MM.1S (cell line): ENCODE measurements at regions not wholly inside any gene's neighbourhood (a gene's known extent, or its start where the extent isn't known, plus 50 kb on each side); places are given as distances from the start of the nearest gene placed in this dataset.

Experiments
- DNase-seq: peaks from one replicate; pipeline ENCODE4 v3.0.0-alpha.2; 2015
- H2AFZ ChIP-seq: fragments of 300-600 bp; sonication (generic); 2 replicates; pipeline ENCODE4 v1.6.0; 2016; ENCODE audit warnings: antibody characterized with exemption, low read length
- H3F3A ChIP-seq: fragments of 300-600 bp; sonication (generic); 2 replicates; pipeline ENCODE4 v1.6.1; 2016; ENCODE audit warnings: mild to moderate bottlenecking, antibody characterized with exemption, low read length, moderate library complexity, mixed read lengths; ENCODE audit not compliant: insufficient read depth
- H3K27ac ChIP-seq: fragments of 300-600 bp; sonication (generic); 2 replicates; pipeline ENCODE4 v1.5.1; 2016; ENCODE audit warnings: mild to moderate bottlenecking, low read length
- H3K27me3 ChIP-seq: fragments of 300-600 bp; sonication (generic); replicated peaks from 2 replicates; pipeline ENCODE4 v1.6.0; 2016; ENCODE audit warnings: low read length; ENCODE audit not compliant: insufficient read depth
- H3K36me3 ChIP-seq: fragments of 300-600 bp; sonication (generic); replicated peaks from 2 replicates; pipeline ENCODE4 v1.6.1; 2016; ENCODE audit warnings: mild to moderate bottlenecking, low read length, mixed read lengths; ENCODE audit not compliant: insufficient read depth
- H3K4me1 ChIP-seq: fragments of 300-600 bp; sonication (generic); 2 replicates; pipeline ENCODE4 v1.6.1; 2016; ENCODE audit warnings: low read length, mixed read lengths
- H3K4me2 ChIP-seq: fragments of 300-600 bp; sonication (generic); 2 replicates; pipeline ENCODE4 v1.6.0; 2016; ENCODE audit warnings: low read depth, low read length
- H3K4me3 ChIP-seq: fragments of 300-600 bp; sonication (generic); 2 replicates; pipeline ENCODE4 v1.5.1; 2016; ENCODE audit warnings: low read length, mixed read lengths
- H3K79me2 ChIP-seq: fragments of 300-600 bp; sonication (generic); 2 replicates; pipeline ENCODE4 v1.6.1; 2016; ENCODE audit warnings: mixed run types, low read length, mixed read lengths
- H3K9ac ChIP-seq: fragments of 300-600 bp; sonication (generic); 2 replicates; pipeline ENCODE4 v1.6.1; 2016; ENCODE audit warnings: low read length, mixed read lengths
- H3K9me2 ChIP-seq: fragments of 300-600 bp; sonication (generic); replicated peaks from 2 replicates; pipeline ENCODE4 v1.6.1; 2016; ENCODE audit warnings: mild to moderate bottlenecking, low read length, mixed read lengths; ENCODE audit not compliant: insufficient read depth
- H3K9me3 ChIP-seq: fragments of 300-600 bp; sonication (generic); replicated peaks from 2 replicates; pipeline ENCODE4 v1.6.1; 2016; ENCODE audit warnings: mild to moderate bottlenecking, low read length, mixed read lengths; ENCODE audit not compliant: insufficient read depth
- H4K20me1 ChIP-seq: fragments of 300-600 bp; sonication (generic); 2 replicates; pipeline ENCODE4 v1.6.1; 2016; ENCODE audit warnings: mild to moderate bottlenecking, low read length, moderate library complexity, mixed read lengths; ENCODE audit not compliant: insufficient read depth
- EZH2 ChIP-seq: fragments of 300-600 bp; sonication (generic); optimal IDR thresholded peaks from 2 replicates; pipeline ENCODE3; 2017; ENCODE audit warnings: low read depth, mild to moderate bottlenecking, antibody characterized with exemption, low read length, mixed read lengths
- EZH2phosphoT487 ChIP-seq: fragments of 300-600 bp; sonication (generic); IDR thresholded peaks from 2 replicates; pipeline ENCODE4 v1.6.1; 2018; ENCODE audit warnings: antibody characterized with exemption, low read length
- TF ChIP-seq, protein P1 (sequence below): fragments of 300-600 bp; sonication (generic); IDR thresholded peaks from 2 replicates; pipeline ENCODE4 v1.5.1; 2016; ENCODE audit warnings: antibody characterized with exemption, low read length, mixed read lengths

GRCh38 chr4:123081971-123082370 lies 159.6 kb upstream of the NUDT6 start:
- H3K36me3 ChIP-seq: no peaks in the 10 kb centered on the region
- H2AFZ ChIP-seq: no peak overlapping the region
- H3K27me3 ChIP-seq: no peaks in the 10 kb centered on the region
- H3K9ac ChIP-seq: no peak overlapping the region
- no peak overlapping the region for H3K27ac ChIP-seq
- H3K4me2 ChIP-seq: no peak overlapping the region
- no peaks in the 10 kb centered on the region for H3F3A ChIP-seq
- DNase-seq: no peak
- no peaks in the 10 kb centered on the region for H3K9me2 ChIP-seq
- H3K4me1 ChIP-seq: no peaks in the 10 kb centered on the region
- TF ChIP-seq EZH2phosphoT487: no peak
- TF ChIP-seq, protein P1, sequence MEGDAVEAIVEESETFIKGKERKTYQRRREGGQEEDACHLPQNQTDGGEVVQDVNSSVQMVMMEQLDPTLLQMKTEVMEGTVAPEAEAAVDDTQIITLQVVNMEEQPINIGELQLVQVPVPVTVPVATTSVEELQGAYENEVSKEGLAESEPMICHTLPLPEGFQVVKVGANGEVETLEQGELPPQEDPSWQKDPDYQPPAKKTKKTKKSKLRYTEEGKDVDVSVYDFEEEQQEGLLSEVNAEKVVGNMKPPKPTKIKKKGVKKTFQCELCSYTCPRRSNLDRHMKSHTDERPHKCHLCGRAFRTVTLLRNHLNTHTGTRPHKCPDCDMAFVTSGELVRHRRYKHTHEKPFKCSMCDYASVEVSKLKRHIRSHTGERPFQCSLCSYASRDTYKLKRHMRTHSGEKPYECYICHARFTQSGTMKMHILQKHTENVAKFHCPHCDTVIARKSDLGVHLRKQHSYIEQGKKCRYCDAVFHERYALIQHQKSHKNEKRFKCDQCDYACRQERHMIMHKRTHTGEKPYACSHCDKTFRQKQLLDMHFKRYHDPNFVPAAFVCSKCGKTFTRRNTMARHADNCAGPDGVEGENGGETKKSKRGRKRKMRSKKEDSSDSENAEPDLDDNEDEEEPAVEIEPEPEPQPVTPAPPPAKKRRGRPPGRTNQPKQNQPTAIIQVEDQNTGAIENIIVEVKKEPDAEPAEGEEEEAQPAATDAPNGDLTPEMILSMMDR: no peak
- no peak for TF ChIP-seq EZH2
- no peak overlapping the region for H3K4me3 ChIP-seq
- H4K20me1 ChIP-seq: no peaks in the 10 kb centered on the region
- no peaks in the 10 kb centered on the region for H3K9me3 ChIP-seq
- H3K79me2 ChIP-seq: no peaks in the 10 kb centered on the region

DNA sequence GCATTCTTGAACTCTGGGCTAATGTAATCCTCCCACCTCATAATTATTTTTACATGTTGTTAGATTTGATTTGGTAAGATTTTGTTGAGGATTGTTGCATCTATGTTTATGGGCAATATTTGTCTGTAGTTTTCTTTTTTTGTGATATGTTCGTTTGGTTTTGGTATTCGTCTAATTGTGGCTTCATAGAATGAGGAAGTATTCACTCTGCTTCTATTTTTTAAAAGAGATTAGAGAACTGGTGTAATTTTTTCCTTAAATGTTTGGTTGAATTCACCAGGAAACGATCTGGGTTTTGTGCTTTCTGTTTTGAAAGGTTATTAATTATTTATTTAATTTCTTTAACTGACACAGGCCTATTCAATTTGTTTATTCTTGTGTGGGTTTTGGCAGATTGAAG lies 161.2 kb upstream of the NUDT6 start:
- no peaks in the 10 kb centered on the region for H3K27me3 ChIP-seq
- H3K9ac ChIP-seq: no peak overlapping the region
- no peak for DNase-seq
- H3K79me2 ChIP-seq: no peaks in the 10 kb centered on the region
- no peak overlapping the region for H3K4me2 ChIP-seq
- no peaks in the 10 kb centered on the region for H3F3A ChIP-seq
- H3K9me3 ChIP-seq: no peaks in the 10 kb centered on the region
- H3K27ac ChIP-seq: no peak overlapping the region
- H3K9me2 ChIP-seq: no peaks in the 10 kb centered on the region
- H3K36me3 ChIP-seq: no peaks in the 10 kb centered on the region
- H4K20me1 ChIP-seq: no peaks in the 10 kb centered on the region
- no peak overlapping the region for H2AFZ ChIP-seq
- H3K4me1 ChIP-seq: no peaks in the 10 kb centered on the region
- H3K4me3 ChIP-seq: no peak overlapping the region
- TF ChIP-seq EZH2phosphoT487: no peak
- no peak for TF ChIP-seq EZH2
- TF ChIP-seq, protein P1: no peak

DNA sequence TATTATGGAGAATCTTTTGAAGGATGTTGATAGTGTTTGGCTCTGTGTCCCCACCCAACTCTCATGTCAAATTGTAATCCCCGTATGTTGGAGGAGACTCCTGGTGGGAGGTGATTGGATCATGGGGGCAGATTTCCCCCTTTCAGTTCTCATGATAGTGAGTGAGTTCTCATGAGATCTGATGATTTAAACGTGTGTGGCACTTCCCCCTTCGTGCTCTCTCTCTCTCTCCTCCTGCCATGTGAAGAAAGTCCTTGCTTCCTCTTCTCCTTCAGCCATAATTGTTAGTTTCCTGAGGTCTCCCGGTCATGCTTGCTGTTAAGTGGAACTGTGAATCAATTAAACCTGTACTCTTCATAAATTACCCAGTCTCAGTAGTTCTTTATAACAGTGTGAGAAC lies 166.1 kb upstream of the NUDT6 start:
- peaks cover 8% of the 10 kb centered on the region for H3K36me3 ChIP-seq
- no peak overlapping the region for H3K27ac ChIP-seq
- no peaks in the 10 kb centered on the region for H3F3A ChIP-seq
- TF ChIP-seq EZH2: no peak
- TF ChIP-seq, protein P1: no peak
- TF ChIP-seq EZH2phosphoT487: no peak
- no peaks in the 10 kb centered on the region for H3K9me2 ChIP-seq
- H3K4me3 ChIP-seq: no peak overlapping the region
- H3K79me2 ChIP-seq: no peaks in the 10 kb centered on the region
- H3K4me2 ChIP-seq: no peak overlapping the region
- no peak for DNase-seq
- no peaks in the 10 kb centered on the region for H3K27me3 ChIP-seq
- no peaks in the 10 kb centered on the region for H3K9me3 ChIP-seq
- H2AFZ ChIP-seq: no peak overlapping the region
- no peak overlapping the region for H3K9ac ChIP-seq
- H4K20me1 ChIP-seq: no peaks in the 10 kb centered on the region
- no peaks in the 10 kb centered on the region for H3K4me1 ChIP-seq

DNA sequence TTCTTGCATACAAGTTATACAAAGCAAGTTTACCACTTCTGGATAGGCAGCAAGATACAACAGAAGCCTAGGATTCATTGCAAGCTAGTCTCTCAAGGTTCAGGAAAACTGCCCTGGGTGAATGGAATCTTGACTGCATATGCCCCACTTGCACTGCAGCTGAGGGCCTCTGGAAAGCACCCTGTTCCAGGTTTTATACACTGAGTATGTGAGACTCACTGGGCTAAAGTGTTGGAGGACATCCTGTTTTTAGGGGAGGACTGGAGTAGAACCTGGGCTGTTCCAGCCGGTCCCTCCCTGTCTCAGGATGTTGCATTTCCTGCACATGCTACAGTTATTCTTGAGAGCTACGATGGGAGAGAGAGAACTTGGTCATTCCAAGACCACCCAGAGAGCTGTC lies 168.5 kb upstream of the NUDT6 start:
- no peaks in the 10 kb centered on the region for H3K79me2 ChIP-seq
- H3K36me3 ChIP-seq: peaks cover 8% of the 10 kb centered on the region
- H3K9me2 ChIP-seq: no peaks in the 10 kb centered on the region
- H3K4me1 ChIP-seq: no peaks in the 10 kb centered on the region
- H3K27me3 ChIP-seq: no peaks in the 10 kb centered on the region
- no peaks in the 10 kb centered on the region for H4K20me1 ChIP-seq
- no peak overlapping the region for H3K4me2 ChIP-seq
- H3K27ac ChIP-seq: no peak overlapping the region
- DNase-seq: no peak
- H3K4me3 ChIP-seq: no peak overlapping the region
- H3F3A ChIP-seq: no peaks in the 10 kb centered on the region
- no peak overlapping the region for H2AFZ ChIP-seq
- no peaks in the 10 kb centered on the region for H3K9me3 ChIP-seq
- TF ChIP-seq, protein P1: no peak
- TF ChIP-seq EZH2 (no peak), EZH2phosphoT487 (no peak)
- no peak overlapping the region for H3K9ac ChIP-seq
